H1 (cell line): ENCODE measurements at regions not wholly inside any gene's neighbourhood (a gene's known extent, or its start where the extent isn't known, plus 50 kb on each side); places are given as distances from the start of the nearest gene placed in this dataset.

Experiments
- CTCF ChIA-PET: fragments of 300-600 bp; sonication (Branson Sonifier 250); formaldehyde crosslinking; loops from one replicate; lab custom pipeline; 2021; ENCODE audit not compliant: partially characterized antibody; lab: Charles Lee
- POLR2A ChIA-PET: fragments of 300-600 bp; sonication (Branson Sonifier 250); formaldehyde crosslinking; loops from one replicate; lab custom pipeline; 2021; ENCODE audit warnings: inconsistent platforms; ENCODE audit not compliant: partially characterized antibody; lab: Charles Lee
- DNase-seq, 2 experiments: peaks; one replicate each; pipeline versions ENCODE4 v3.0.0 to v3.0.0-alpha.2; 2010 to 2022; ENCODE audit warnings: low spot score in 2 of 2, low read depth in 1 of 2, mixed read lengths in 1 of 2
- FAIRE-seq: peaks from 2 replicates; lab custom pipeline; 2011; peaks lifted over from hg19 to GRCh38; lab: Jason Lieb, UNC
- H2AFZ ChIP-seq: 2 replicates; pipeline ENCODE4 v1.8.1; 2012; ENCODE audit warnings: low read length, inconsistent platforms
- H2AK5ac ChIP-seq: 2 replicates; pipeline ENCODE4 v1.6.1; 2013; ENCODE audit warnings: low read depth, low read length
- H2BK120ac ChIP-seq: replicated peaks from 2 replicates; pipeline ENCODE3; 2013; ENCODE audit warnings: low read depth, low read length, inconsistent platforms
- H2BK12ac ChIP-seq: 2 replicates; pipeline ENCODE4 v1.6.1; 2013; ENCODE audit warnings: low read depth, low read length
- H2BK15ac ChIP-seq: 2 replicates; pipeline ENCODE4 v1.6.1; 2013; ENCODE audit warnings: low read length
- H2BK20ac ChIP-seq: 2 replicates; pipeline ENCODE4 v1.6.1; 2013; ENCODE audit warnings: low read length
- H2BK5ac ChIP-seq: 2 replicates; pipeline ENCODE4 v1.6.1; 2013; ENCODE audit warnings: low read depth, low read length
- H3K14ac ChIP-seq: 2 replicates; pipeline ENCODE4 v1.6.1; 2013; ENCODE audit warnings: inconsistent platforms; ENCODE audit not compliant: insufficient read length
- H3K18ac ChIP-seq: 2 replicates; pipeline ENCODE4 v1.6.1; 2013; ENCODE audit warnings: low read length; ENCODE audit errors: extremely low read depth
- H3K23ac ChIP-seq: 2 replicates; pipeline ENCODE4 v1.6.1; 2013; ENCODE audit warnings: inconsistent platforms; ENCODE audit not compliant: insufficient read length
- H3K23me2 ChIP-seq: 2 replicates; pipeline ENCODE4 v1.6.1; 2013; ENCODE audit warnings: low read depth, low read length
- H3K27ac ChIP-seq: 2 replicates; pipeline ENCODE4 v1.6.1; 2011; ENCODE audit warnings: low read depth, low read length, inconsistent platforms
- H3K27me3 ChIP-seq, 4 experiments: replicated peaks in 1 of 4; 1 replicate in 1 of 4; 2 replicates in 3 of 4; pipeline versions ENCODE4 v1.6.1 to v1.8.1; 2011 to 2013; ENCODE audit warnings: low read length in 3 of 4, mild to moderate bottlenecking in 3 of 4, inconsistent platforms in 2 of 4, mixed read lengths in 2 of 4, moderate library complexity in 1 of 4; ENCODE audit not compliant: control insufficient read depth in 3 of 4, insufficient read depth in 3 of 4; ENCODE audit errors: extremely low read depth in 1 of 4
- H3K36me3 ChIP-seq, 4 experiments: 2 replicates each; pipeline versions ENCODE4 v1.6.1 to v1.8.1; 2011 to 2013; ENCODE audit warnings: mild to moderate bottlenecking in 4 of 4, low read length in 3 of 4, moderate library complexity in 2 of 4, control low read depth in 1 of 4, inconsistent platforms in 1 of 4; ENCODE audit not compliant: insufficient read depth in 4 of 4, control insufficient read depth in 2 of 4
- H3K4ac ChIP-seq: replicated peaks from 2 replicates; pipeline ENCODE3; 2013; ENCODE audit warnings: low read length, low read depth, mixed read lengths, inconsistent platforms; ENCODE audit not compliant: insufficient read length
- H3K4me1 ChIP-seq, 4 experiments: replicated peaks in 1 of 4; 1 replicate in 1 of 4; 2 replicates in 3 of 4; pipeline versions ENCODE4 v1.6.1 to v1.8.1; 2011 to 2013; ENCODE audit warnings: low read length in 3 of 4, inconsistent platforms in 2 of 4, mixed read lengths in 1 of 4; ENCODE audit not compliant: insufficient read depth in 4 of 4, control insufficient read depth in 3 of 4
- H3K4me2 ChIP-seq, 2 experiments: 2 replicates each; pipeline versions ENCODE4 v1.6.1 to v1.8.1; 2011 to 2013; ENCODE audit warnings: low read depth in 2 of 2, low read length in 2 of 2, control low read depth in 1 of 2, inconsistent platforms in 1 of 2, mild to moderate bottlenecking in 1 of 2; ENCODE audit not compliant: insufficient read depth in 1 of 2
- H3K4me3 ChIP-seq, 4 experiments: fragments of 200-600, 300-600 bp in 1 of 4; sonication (generic), shearing (Covaris generic), sonication (Bioruptor Twin) in 1 of 4; 2 replicates each; pipeline versions ENCODE4 v1.5.1 to v1.8.1; 2011 to 2016; ENCODE audit warnings: low read length in 4 of 4, low read depth in 3 of 4, control low read depth in 2 of 4, inconsistent platforms in 2 of 4, mild to moderate bottlenecking in 2 of 4, mixed read lengths in 1 of 4, moderate library complexity in 1 of 4; ENCODE audit not compliant: insufficient read depth in 2 of 4; ENCODE audit errors: extremely low read depth in 1 of 4
- H3K56ac ChIP-seq: replicated peaks from 2 replicates; pipeline ENCODE3; 2013; ENCODE audit warnings: low read depth, mild to moderate bottlenecking, mixed read lengths, low read length, inconsistent platforms; ENCODE audit not compliant: insufficient read length
- H3K79me1 ChIP-seq: 2 replicates; pipeline ENCODE4 v1.6.1; 2013; ENCODE audit warnings: low read depth, low read length, control low read depth
- H3K79me2 ChIP-seq, 2 experiments: 2 replicates each; pipeline versions ENCODE4 v1.6.1 to v1.8.1; 2012 to 2013; ENCODE audit warnings: low read length in 2 of 2, mild to moderate bottlenecking in 2 of 2, inconsistent platforms in 1 of 2; ENCODE audit not compliant: insufficient read depth in 2 of 2, control insufficient read depth in 1 of 2
- H3K9ac ChIP-seq, 4 experiments: replicated peaks in 1 of 4; 1 replicate in 1 of 4; 2 replicates in 3 of 4; pipeline versions ENCODE4 v1.6.1 to v1.8.1; 2011 to 2013; ENCODE audit warnings: low read depth in 3 of 4, low read length in 3 of 4, control low read depth in 2 of 4, mild to moderate bottlenecking in 2 of 4, moderate library complexity in 2 of 4, inconsistent platforms in 1 of 4; ENCODE audit errors: extremely low read depth in 1 of 4
- H3K9me3 ChIP-seq, 2 experiments: 2 replicates each; pipeline versions ENCODE4 v1.6.1 to v1.8.1; 2012 to 2013; ENCODE audit warnings: mild to moderate bottlenecking in 2 of 2, moderate library complexity in 2 of 2, control low read depth in 1 of 2, inconsistent platforms in 1 of 2, low read depth in 1 of 2, low read length in 1 of 2, mixed read lengths in 1 of 2; ENCODE audit not compliant: insufficient read depth in 2 of 2
- H4K20me1 ChIP-seq, 2 experiments: replicated peaks in 1 of 2; 2 replicates each; pipeline versions ENCODE3 to v1.8.1; 2011 to 2013; ENCODE audit warnings: inconsistent platforms in 2 of 2, low read length in 2 of 2, mild to moderate bottlenecking in 1 of 2; ENCODE audit not compliant: insufficient read depth in 2 of 2, control insufficient read depth in 1 of 2
- H4K5ac ChIP-seq: 2 replicates; pipeline ENCODE4 v1.6.1; 2013; ENCODE audit warnings: low read length, low read depth, mixed read lengths, inconsistent platforms; ENCODE audit not compliant: insufficient read length
- H4K8ac ChIP-seq: 2 replicates; pipeline ENCODE4 v1.8.0; 2013; ENCODE audit warnings: mild to moderate bottlenecking, moderate library complexity, low read length, inconsistent platforms; ENCODE audit not compliant: insufficient read depth; ENCODE audit errors: extremely low read depth
- H4K91ac ChIP-seq: replicated peaks from 2 replicates; pipeline ENCODE3; 2013; ENCODE audit warnings: low read length, mixed read lengths, inconsistent platforms; ENCODE audit not compliant: insufficient read length
- GTF2F1 ChIP-seq: IDR thresholded peaks from 2 replicates; pipeline ENCODE4 v1.6.1; 2012; ENCODE audit warnings: low read depth, low read length, improper control_type of control experiment, borderline replicate concordance
- JUN ChIP-seq: IDR thresholded peaks from 2 replicates; pipeline ENCODE4 v1.6.1; 2011; ENCODE audit warnings: low read depth, mild to moderate bottlenecking, improper control_type of control experiment, low read length
- JUND ChIP-seq: IDR thresholded peaks from 2 replicates; pipeline ENCODE4 v1.6.1; 2011; ENCODE audit warnings: mild to moderate bottlenecking, improper control_type of control experiment, low read length
- KDM4A ChIP-seq: IDR thresholded peaks from one replicate; pipeline ENCODE4 v1.7.1; 2012; ENCODE audit warnings: low read depth, mild to moderate bottlenecking, moderate library complexity, low read length, inconsistent platforms; ENCODE audit not compliant: severe bottlenecking
- KDM5A ChIP-seq: fragments of 200-600 bp; IDR thresholded peaks from 2 replicates; pipeline ENCODE4 v1.7.1; 2012; ENCODE audit warnings: mild to moderate bottlenecking, low read length, inconsistent platforms, mixed read lengths
- PHF8 ChIP-seq: fragments of 200-600 bp; sonication (generic); conservative IDR thresholded peaks from 2 replicates; pipeline ENCODE4 v1.7.1; 2012; ENCODE audit warnings: low read depth, mild to moderate bottlenecking, inconsistent platforms, low read length, moderate library complexity
- POU5F1 ChIP-seq: IDR thresholded peaks from 2 replicates; pipeline ENCODE4 v1.6.1; 2011; ENCODE audit warnings: low read depth, mild to moderate bottlenecking, low read length, moderate library complexity
- RFX5 ChIP-seq: IDR thresholded peaks from 2 replicates; pipeline ENCODE4 v1.6.1; 2011; ENCODE audit warnings: low read depth, low read length, improper control_type of control experiment, borderline replicate concordance
- SP1 ChIP-seq: IDR thresholded peaks from 2 replicates; pipeline ENCODE4 v1.6.1; 2011; ENCODE audit warnings: low read depth, low read length
- TAF1 ChIP-seq: IDR thresholded peaks from 2 replicates; pipeline ENCODE4 v1.6.1; 2011; ENCODE audit warnings: mild to moderate bottlenecking, low read depth, low read length
- TEAD4 ChIP-seq: IDR thresholded peaks from 2 replicates; pipeline ENCODE4 v1.6.1; 2012; ENCODE audit warnings: low read depth, low read length, inconsistent platforms, mixed read lengths
- USF2 ChIP-seq: IDR thresholded peaks from 2 replicates; pipeline ENCODE4 v1.6.1; 2011; ENCODE audit warnings: low read length, improper control_type of control experiment
- WGBS, 2 experiments: shearing (Covaris generic) in 1 of 2; methylation state at CpG; one replicate each; pipeline versions ENCODE4 v1.1.6 to v1.1.7; 2013 to 2015; ENCODE audit warnings: low lambda C conversion rate in 2 of 2, mixed read lengths in 2 of 2, inconsistent platforms in 1 of 2, low coverage in 1 of 2, missing lambda C conversion rate in 1 of 2; ENCODE audit not compliant: insufficient replicate concordance in 2 of 2, insufficient coverage in 1 of 2, insufficient read length in 1 of 2; ENCODE audit errors: extremely low coverage in 1 of 2, missing lambda C conversion rate in 1 of 2; 5-methylcytosine and 5-hydroxymethylcytosine counted together
- TF ChIP-seq, protein P1 (sequence below): IDR thresholded peaks from 2 replicates; pipeline ENCODE4 v1.6.1; 2012; ENCODE audit warnings: inconsistent platforms

DNA sequence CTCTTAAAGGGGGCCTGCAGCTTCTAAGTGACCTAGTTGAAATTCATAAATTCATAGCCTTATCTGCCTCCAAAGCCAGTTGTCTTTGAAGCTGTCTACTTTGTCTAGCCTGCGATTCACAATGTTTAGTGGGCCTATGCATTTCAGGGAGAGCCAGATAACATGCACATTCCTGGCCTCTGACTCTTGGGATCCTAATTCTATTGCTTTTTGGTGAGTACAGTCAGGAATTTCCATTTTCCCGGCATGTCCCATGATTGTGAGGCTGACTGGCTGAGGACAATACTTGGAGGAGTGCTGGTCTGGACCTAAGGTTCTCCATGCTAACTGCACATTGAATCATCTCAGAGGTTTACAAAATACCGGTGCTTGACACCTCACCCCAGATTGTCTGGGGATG is 155.0 kb downstream of the MSL3 start:
- H3K27me3 ChIP-seq: no peaks in the 10 kb centered on the region
- no peak overlapping the region for H3K14ac ChIP-seq
- no peak overlapping the region for H2AK5ac ChIP-seq
- no peak overlapping the region for H2BK5ac ChIP-seq
- CTCF ChIA-PET: interaction anchor here (1.5 kb wide), 1 partner anchor 126 kb away, joined by 4 read pairs; no protein-coding TSS in a partner anchor
- POLR2A ChIA-PET: no interaction called here
- H4K20me1 ChIP-seq: no peaks in the 10 kb centered on the region
- no peaks in the 10 kb centered on the region for H3K79me2 ChIP-seq
- no peaks in the 10 kb centered on the region for H3K23me2 ChIP-seq
- peak; percentile 60 for FAIRE-seq
- H4K91ac ChIP-seq: no peak overlapping the region
- H3K79me1 ChIP-seq: no peaks in the 10 kb centered on the region
- no peak overlapping the region for H2BK12ac ChIP-seq
- H3K9ac ChIP-seq: no peak overlapping the region
- no peak overlapping the region for H3K18ac ChIP-seq
- no peak overlapping the region for H3K27ac ChIP-seq
- H3K4me3 ChIP-seq: no peak overlapping the region
- no peak overlapping the region for H3K23ac ChIP-seq
- H2BK20ac ChIP-seq: no peak overlapping the region
- H2BK15ac ChIP-seq: no peak overlapping the region
- no peaks in the 10 kb centered on the region for H3K4me1 ChIP-seq
- no peaks in the 10 kb centered on the region for H3K36me3 ChIP-seq
- H3K4me2 ChIP-seq: no peak overlapping the region
- H3K4ac ChIP-seq: no peak overlapping the region
- no peak overlapping the region for H4K5ac ChIP-seq
- no peak overlapping the region for H3K56ac ChIP-seq
- no peak overlapping the region for H2BK120ac ChIP-seq
- no peak for DNase-seq
- H3K9me3 ChIP-seq: no peaks in the 10 kb centered on the region
- no peak overlapping the region for H2AFZ ChIP-seq
- H4K8ac ChIP-seq: no peak overlapping the region
- 95% methylated on average over 2 of the region's 3 CpGs; no CpG with 5 or more reads in 1 of the 2 experiments for WGBS, 2 experiments
- TF ChIP-seq KDM5A (no peak), JUN (no peak), TEAD4 (no peak), USF2 (no peak), SP1 (no peak), TAF1 (no peak), KDM4A (no peak), JUND (no peak), POU5F1 (no peak), RFX5 (no peak), PHF8 (no peak), GTF2F1 (no peak)
- TF ChIP-seq, protein P1, sequence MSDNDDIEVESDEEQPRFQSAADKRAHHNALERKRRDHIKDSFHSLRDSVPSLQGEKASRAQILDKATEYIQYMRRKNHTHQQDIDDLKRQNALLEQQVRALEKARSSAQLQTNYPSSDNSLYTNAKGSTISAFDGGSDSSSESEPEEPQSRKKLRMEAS: no peak
